ENCODE measurements at regions not wholly inside any gene's neighbourhood (a gene's known extent, or its start where the extent isn't known, plus 50 kb on each side); places are given as distances from the start of the nearest gene placed in this dataset.

DNA sequence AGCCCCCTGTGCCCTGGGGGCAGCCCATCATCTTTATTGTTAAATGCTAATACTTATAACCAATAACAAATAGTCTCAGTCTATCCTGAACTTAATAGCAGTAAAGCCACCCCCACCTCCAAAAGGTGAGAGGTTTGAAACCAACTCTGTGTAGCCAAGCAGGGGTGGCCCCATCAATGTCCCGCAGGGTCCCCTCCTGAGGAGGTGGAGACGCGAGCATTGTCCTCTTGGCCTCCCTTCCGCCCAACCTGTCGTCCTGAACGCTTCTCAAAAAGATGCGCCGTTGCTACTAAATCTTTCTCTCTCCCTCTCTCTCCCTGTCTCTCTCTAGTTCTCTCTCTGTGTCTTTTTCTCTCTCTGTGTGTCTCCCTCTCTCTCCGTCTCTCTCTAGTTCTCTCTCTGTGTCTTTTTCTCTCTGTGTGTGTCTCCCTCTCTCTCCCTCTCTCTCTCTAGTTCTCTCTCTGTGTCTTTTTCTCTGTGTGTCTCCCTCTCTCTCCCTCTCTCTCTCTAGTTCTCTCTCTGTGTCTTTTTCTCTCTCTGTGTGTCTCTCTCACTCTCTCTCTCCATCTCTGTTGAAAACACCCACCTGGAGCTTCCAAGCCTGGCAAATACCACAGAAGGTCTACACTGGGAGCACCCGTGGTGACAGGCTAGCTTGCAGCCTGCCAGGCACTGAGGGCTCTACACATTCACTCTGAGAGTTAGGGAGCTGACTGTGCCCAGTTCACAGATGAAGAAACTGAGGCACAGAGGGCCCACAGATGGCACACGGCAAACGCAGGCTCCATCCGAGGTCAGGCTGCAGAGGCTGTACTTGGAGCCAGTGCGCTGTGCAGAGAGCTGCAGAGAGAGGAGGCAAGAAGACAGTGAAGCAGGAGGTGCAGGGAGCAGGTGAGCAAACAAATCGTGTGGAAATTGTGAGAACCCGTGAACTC is 185.9 kb downstream of the C16orf95 start:
- CTCF ChIA-PET = no interaction called here

DNA sequence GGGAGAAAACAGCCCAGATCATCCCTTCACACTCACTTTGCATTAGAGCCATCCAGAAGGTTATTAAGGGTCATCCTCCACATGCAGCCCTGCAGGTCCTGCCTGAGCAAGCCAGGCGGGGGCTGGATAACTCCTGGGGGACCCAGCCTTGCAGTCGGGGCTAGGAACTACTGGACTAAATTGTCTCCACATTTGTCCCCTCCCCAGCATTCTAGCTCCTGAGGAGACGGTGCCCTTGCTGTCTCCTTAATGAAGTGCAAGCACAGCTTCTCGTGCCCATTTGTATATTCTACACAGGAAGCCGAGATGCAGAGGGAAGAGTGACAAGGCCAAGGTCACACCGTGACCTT is 185.2 kb downstream of the C16orf95 start:
- H3K4me3 ChIP-seq (ENCODE audit: low read length) = no peak overlapping the region
- no peak overlapping the region for H3K27ac ChIP-seq (ENCODE audit: low read depth, low read length)
- no peaks in the 10 kb centered on the region for H3K4me1 ChIP-seq (ENCODE audit: insufficient read depth, low read length)
- H3K9me3 ChIP-seq (ENCODE audit: low read length) = no peaks in the 10 kb centered on the region
- no peaks in the 10 kb centered on the region for H3K4me1 Mint-ChIP-seq
- no peaks in the 10 kb centered on the region for H3K27me3 ChIP-seq (ENCODE audit: insufficient read depth, low read length, poor library complexity, severe bottlenecking)
- H3K36me3 Mint-ChIP-seq = peaks cover 0 to 1% (median 0%) of the 10 kb centered on the region in 3 donors
- no peak overlapping the region for H3K27ac Mint-ChIP-seq
- peaks cover 0 to 4% (median 0%) of the 10 kb centered on the region in 5 donors for H3K9me3 Mint-ChIP-seq
- no peaks in the 10 kb centered on the region for H3K36me3 ChIP-seq (ENCODE audit: insufficient read depth, low read length)
- DNase-seq = no peak
- ChIA-PET POLR2A (no interaction called here), CTCF (no interaction called here)
- H3K4me3 Mint-ChIP-seq = no peak overlapping the region
- peaks cover 2 to 6% of the 10 kb centered on the region in 2 donors for H3K27me3 Mint-ChIP-seq

More for the DNA sequence above, 185.9 kb downstream of the C16orf95 start:
- H3K27me3 ChIP-seq (ENCODE audit: insufficient read depth, low read length, poor library complexity, severe bottlenecking) = no peaks in the 10 kb centered on the region
- Mint-ChIP-seq H3K4me3 (no peak overlapping the region), H3K27ac (no peak overlapping the region), H3K9me3 (peaks cover 0 to 4% (median 0%) of the 10 kb centered on the region in 5 donors), H3K4me1 (no peaks in the 10 kb centered on the region), H3K27me3 (peaks cover 2 to 3% of the 10 kb centered on the region in 2 donors), H3K36me3 (peaks cover 0 to 1% (median 0%) of the 10 kb centered on the region in 3 donors)
- DNase-seq = no peak
- POLR2A ChIA-PET = no interaction called here
- H3K4me1 ChIP-seq (ENCODE audit: insufficient read depth, low read length) = no peaks in the 10 kb centered on the region
- H3K27ac ChIP-seq (ENCODE audit: low read depth, low read length) = no peak overlapping the region
- H3K36me3 ChIP-seq (ENCODE audit: insufficient read depth, low read length) = no peaks in the 10 kb centered on the region
- H3K9me3 ChIP-seq (ENCODE audit: low read length) = no peaks in the 10 kb centered on the region
- no peak overlapping the region for H3K4me3 ChIP-seq (ENCODE audit: low read length)

- CTCF ChIA-PET = no interaction called here
- Mint-ChIP-seq H3K4me1 (no peaks in the 10 kb centered on the region), H3K4me3 (no peak overlapping the region)
Measured at GRCh38 chr16:87132361-87133014, 184.7 kb downstream of the C16orf95 start.

GRCh38 chr16:87133112-87133850 is 183.9 kb downstream of the C16orf95 start:
- H3K4me3 Mint-ChIP-seq = no peak overlapping the region
- peaks cover 0 to 4% (median 0%) of the 10 kb centered on the region in 5 donors for H3K9me3 Mint-ChIP-seq
- H3K27me3 ChIP-seq (ENCODE audit: insufficient read depth, low read length, poor library complexity, severe bottlenecking) = no peaks in the 10 kb centered on the region
- no peak overlapping the region for H3K27ac ChIP-seq (ENCODE audit: low read depth, low read length)
- H3K4me1 ChIP-seq (ENCODE audit: insufficient read depth, low read length) = no peaks in the 10 kb centered on the region
- no peak overlapping the region for H3K4me3 ChIP-seq (ENCODE audit: low read length)
- no peak overlapping the region for H3K27ac Mint-ChIP-seq
- no peaks in the 10 kb centered on the region for H3K36me3 ChIP-seq (ENCODE audit: insufficient read depth, low read length)
- ChIA-PET POLR2A (no interaction called here), CTCF (no interaction called here)
- no peak for DNase-seq
- H3K27me3 Mint-ChIP-seq = peaks cover 2 to 6% of the 10 kb centered on the region in 2 donors
- no peaks in the 10 kb centered on the region for H3K4me1 Mint-ChIP-seq
- no peaks in the 10 kb centered on the region for H3K9me3 ChIP-seq (ENCODE audit: low read length)
- peaks cover 0 to 1% (median 0%) of the 10 kb centered on the region in 3 donors for H3K36me3 Mint-ChIP-seq

More at GRCh38 chr16:87132361-87133014, 184.7 kb downstream of the C16orf95 start:
- H3K36me3 ChIP-seq (ENCODE audit: insufficient read depth, low read length) = no peaks in the 10 kb centered on the region
- peaks cover 2 to 6% of the 10 kb centered on the region in 2 donors for H3K27me3 Mint-ChIP-seq
- H3K9me3 Mint-ChIP-seq = peaks cover 0 to 4% (median 0%) of the 10 kb centered on the region in 5 donors
- H3K27me3 ChIP-seq (ENCODE audit: insufficient read depth, low read length, poor library complexity, severe bottlenecking) = no peaks in the 10 kb centered on the region
- H3K36me3 Mint-ChIP-seq = peaks cover 0 to 1% (median 0%) of the 10 kb centered on the region in 3 donors
- DNase-seq = no peak
- no peak overlapping the region for H3K27ac ChIP-seq (ENCODE audit: low read depth, low read length)
- H3K4me3 ChIP-seq (ENCODE audit: low read length) = no peak overlapping the region
- POLR2A ChIA-PET = no interaction called here
- no peaks in the 10 kb centered on the region for H3K9me3 ChIP-seq (ENCODE audit: low read length)
- H3K4me1 ChIP-seq (ENCODE audit: insufficient read depth, low read length) = no peaks in the 10 kb centered on the region
- no peak overlapping the region for H3K27ac Mint-ChIP-seq

GRCh38 chr16:87133966-87134627 is 183.1 kb downstream of the C16orf95 start:
- H3K4me3 Mint-ChIP-seq = no peak overlapping the region
- H3K4me1 ChIP-seq (ENCODE audit: insufficient read depth, low read length) = no peaks in the 10 kb centered on the region
- H3K4me3 ChIP-seq (ENCODE audit: low read length) = no peak overlapping the region
- peaks cover 2 to 6% of the 10 kb centered on the region in 2 donors for H3K27me3 Mint-ChIP-seq
- H3K9me3 Mint-ChIP-seq = peaks cover 0 to under 1% (median 0%) of the 10 kb centered on the region in 5 donors
- H3K36me3 ChIP-seq (ENCODE audit: insufficient read depth, low read length) = no peaks in the 10 kb centered on the region
- POLR2A ChIA-PET = no interaction called here
- H3K27me3 ChIP-seq (ENCODE audit: insufficient read depth, low read length, poor library complexity, severe bottlenecking) = no peaks in the 10 kb centered on the region
- H3K36me3 Mint-ChIP-seq = peaks cover 0 to 1% (median 0%) of the 10 kb centered on the region in 3 donors
- no peak overlapping the region for H3K27ac ChIP-seq (ENCODE audit: low read depth, low read length)
- no peak for DNase-seq
- CTCF ChIA-PET = no interaction called here
- no peaks in the 10 kb centered on the region for H3K4me1 Mint-ChIP-seq
- H3K27ac Mint-ChIP-seq = no peak overlapping the region
- H3K9me3 ChIP-seq (ENCODE audit: low read length) = no peaks in the 10 kb centered on the region

- H3K27ac ChIP-seq (ENCODE audit: low read depth, low read length) = no peak overlapping the region
- CTCF ChIA-PET = no interaction called here
- POLR2A ChIA-PET = no interaction called here
Measured at GRCh38 chr16:87134628-87134995, 182.6 kb downstream of the C16orf95 start.

DNA sequence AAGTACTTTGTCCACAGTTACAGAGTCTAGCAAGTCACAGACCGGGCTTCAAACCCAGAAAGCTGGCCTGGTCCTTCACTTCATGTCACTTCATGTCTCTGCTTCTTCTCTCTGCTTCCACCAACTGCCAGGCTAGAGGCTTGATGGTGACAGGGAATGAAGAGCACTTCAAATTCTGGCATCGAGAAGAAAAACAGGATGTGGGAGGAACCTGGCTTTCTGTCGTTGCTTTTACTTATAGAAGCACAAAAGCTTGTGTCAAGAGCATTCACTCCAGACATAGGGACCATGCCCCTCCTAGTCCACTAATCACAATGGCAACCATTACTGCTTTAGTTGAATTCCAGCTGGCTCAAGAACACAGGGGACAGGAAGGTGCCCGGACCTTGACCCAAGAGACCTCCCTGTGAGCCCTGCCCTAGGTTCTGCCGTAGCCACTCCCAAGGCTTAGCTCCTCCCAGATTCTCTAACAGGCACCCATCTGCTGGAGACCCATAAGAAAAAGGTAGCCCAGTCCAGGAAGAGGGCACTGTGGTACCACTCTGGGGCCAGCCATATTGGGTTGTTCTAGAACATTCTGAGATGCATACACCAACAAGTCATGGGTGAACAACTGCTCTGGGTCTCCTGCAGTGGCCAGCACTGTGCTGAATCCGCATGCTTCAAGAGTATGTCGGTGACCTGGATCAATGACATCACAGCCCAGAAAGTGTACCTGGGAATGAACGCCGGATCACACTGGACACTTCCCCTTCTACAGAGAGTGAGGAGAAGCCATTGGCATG is 181.8 kb downstream of the C16orf95 start:
- Mint-ChIP-seq H3K27me3 (peaks cover 2 to 6% of the 10 kb centered on the region in 2 donors), H3K4me3 (no peak overlapping the region), H3K27ac (no peak overlapping the region), H3K36me3 (peaks cover 0 to 1% (median 0%) of the 10 kb centered on the region in 3 donors), H3K9me3 (no peaks in the 10 kb centered on the region), H3K4me1 (no peaks in the 10 kb centered on the region)
- H3K27me3 ChIP-seq (ENCODE audit: insufficient read depth, low read length, poor library complexity, severe bottlenecking) = no peaks in the 10 kb centered on the region
- ChIA-PET CTCF (no interaction called here), POLR2A (no interaction called here)
- H3K4me3 ChIP-seq (ENCODE audit: low read length) = no peak overlapping the region
- H3K4me1 ChIP-seq (ENCODE audit: insufficient read depth, low read length) = no peaks in the 10 kb centered on the region
- no peak overlapping the region for H3K27ac ChIP-seq (ENCODE audit: low read depth, low read length)
- no peak for DNase-seq
- no peaks in the 10 kb centered on the region for H3K9me3 ChIP-seq (ENCODE audit: low read length)
- H3K36me3 ChIP-seq (ENCODE audit: insufficient read depth, low read length) = no peaks in the 10 kb centered on the region

More at GRCh38 chr16:87134628-87134995, 182.6 kb downstream of the C16orf95 start:
- Histone ChIP-seq H3K27me3 (ENCODE audit: insufficient read depth, low read length, poor library complexity, severe bottlenecking) (no peaks in the 10 kb centered on the region), H3K4me3 (ENCODE audit: low read length) (no peak overlapping the region), H3K9me3 (ENCODE audit: low read length) (no peaks in the 10 kb centered on the region), H3K4me1 (ENCODE audit: insufficient read depth, low read length) (no peaks in the 10 kb centered on the region), H3K36me3 (ENCODE audit: insufficient read depth, low read length) (no peaks in the 10 kb centered on the region)
- H3K27ac Mint-ChIP-seq = no peak overlapping the region
- no peaks in the 10 kb centered on the region for H3K4me1 Mint-ChIP-seq
- DNase-seq = no peak
- H3K27me3 Mint-ChIP-seq = peaks cover 2 to 6% of the 10 kb centered on the region in 2 donors
- peaks cover 0 to 1% (median 0%) of the 10 kb centered on the region in 3 donors for H3K36me3 Mint-ChIP-seq
- no peak overlapping the region for H3K4me3 Mint-ChIP-seq
- no peaks in the 10 kb centered on the region for H3K9me3 Mint-ChIP-seq
